DMS114 treated with DMSO at 0.1 percent for 48 hours (cell line): ENCODE measurements at regions not wholly inside any gene's neighbourhood (a gene's known extent, or its start where the extent isn't known, plus 50 kb on each side); places are given as distances from the start of the nearest gene placed in this dataset.
A peak's percentile ranks its signal among the peaks of the same experiment; 100 is the strongest.

Source experiments
- DNase-seq: peaks from one replicate; lab custom pipeline; 2025; ENCODE audit not compliant: unreplicated experiment; lab: John Stamatoyannopoulos, UW

GRCh38 chr2:180175736-180176135 lies 168.6 kb upstream of the CWC22 start:
- DNase-seq, result no peak

- no peak for DNase-seq
Measured at GRCh38 chr2:180174580-180174979, 167.5 kb upstream of the CWC22 start.

- DNase-seq, result no peak
Measured at GRCh38 chr2:180169474-180169873, 162.4 kb upstream of the CWC22 start.

- no peak for DNase-seq
Measured at GRCh38 chr2:180161415-180161814, 154.3 kb upstream of the CWC22 start.

GRCh38 chr2:180159921-180160320 lies 152.8 kb upstream of the CWC22 start:
- no peak for DNase-seq

- no peak for DNase-seq
Measured at GRCh38 chr2:180158961-180159360, 151.9 kb upstream of the CWC22 start.

- DNase-seq, result no peak
Measured at GRCh38 chr2:180156651-180157050, 149.6 kb upstream of the CWC22 start.

- no peak for DNase-seq
Measured at GRCh38 chr2:180150606-180151005, 143.5 kb upstream of the CWC22 start.

- DNase-seq, result no peak
Measured at GRCh38 chr2:180146541-180146940, 139.4 kb upstream of the CWC22 start.

GRCh38 chr2:180146114-180146513 lies 139.0 kb upstream of the CWC22 start:
- DNase-seq, result no peak

GRCh38 chr2:180145163-180145562 lies 138.1 kb upstream of the CWC22 start:
- no peak for DNase-seq

- no peak for DNase-seq
Measured at GRCh38 chr2:180144338-180144813, 137.3 kb upstream of the CWC22 start.

- no peak for DNase-seq
Measured at GRCh38 chr2:180143633-180144337, 136.7 kb upstream of the CWC22 start.

- no peak for DNase-seq
Measured at GRCh38 chr2:180141600-180141999, 134.5 kb upstream of the CWC22 start.

- DNase-seq, result no peak
Measured at GRCh38 chr2:180133736-180134135, 126.6 kb upstream of the CWC22 start.

GRCh38 chr2:180130403-180130802 lies 123.3 kb upstream of the CWC22 start:
- no peak for DNase-seq

GRCh38 chr2:180128861-180129260 lies 121.8 kb upstream of the CWC22 start:
- DNase-seq, result no peak

- peak; percentile 4 for DNase-seq
Measured at GRCh38 chr2:180125245-180125962, 118.3 kb upstream of the CWC22 start.

- DNase-seq, result peak; percentile 28
Measured at GRCh38 chr2:180124273-180125139, 117.4 kb upstream of the CWC22 start.

GRCh38 chr2:180122874-180123273 lies 115.8 kb upstream of the CWC22 start:
- DNase-seq, result no peak

- no peak for DNase-seq
Measured at GRCh38 chr2:180115675-180116074, 108.6 kb upstream of the CWC22 start.

GRCh38 chr2:180115269-180115668 lies 108.2 kb upstream of the CWC22 start:
- DNase-seq, result no peak
